ENCODE measurements at regions not wholly inside any gene's neighbourhood (a gene's known extent, or its start where the extent isn't known, plus 50 kb on each side); places are given as distances from the start of the nearest gene placed in this dataset.

DNA sequence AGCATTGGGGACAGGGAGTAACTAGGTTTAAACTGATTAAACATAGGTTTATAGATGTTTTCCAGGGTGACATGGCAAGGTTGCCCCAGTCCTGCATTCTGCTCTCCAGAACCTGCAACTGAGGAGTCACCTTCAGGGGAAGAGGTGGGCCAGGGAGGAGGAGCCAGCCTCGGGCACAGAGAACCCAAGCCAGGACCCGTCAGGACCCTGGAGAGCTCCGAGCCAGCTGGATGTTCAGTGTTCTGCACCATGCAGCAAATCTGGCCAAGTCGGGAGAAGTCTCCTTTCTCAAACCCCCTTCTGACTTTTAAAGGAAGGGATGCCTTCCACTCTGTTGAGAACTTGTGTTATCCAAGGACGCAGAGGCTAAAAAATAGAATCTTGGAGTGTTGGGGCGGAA, 62.1 kb upstream of the SLC6A11 start:
- TF ChIP-seq POLR2AphosphoS5 (IDR thresholded peaks at IDR 0.05; ENCODE audit: low read depth): no peak
- TF ChIP-seq, protein P1, sequence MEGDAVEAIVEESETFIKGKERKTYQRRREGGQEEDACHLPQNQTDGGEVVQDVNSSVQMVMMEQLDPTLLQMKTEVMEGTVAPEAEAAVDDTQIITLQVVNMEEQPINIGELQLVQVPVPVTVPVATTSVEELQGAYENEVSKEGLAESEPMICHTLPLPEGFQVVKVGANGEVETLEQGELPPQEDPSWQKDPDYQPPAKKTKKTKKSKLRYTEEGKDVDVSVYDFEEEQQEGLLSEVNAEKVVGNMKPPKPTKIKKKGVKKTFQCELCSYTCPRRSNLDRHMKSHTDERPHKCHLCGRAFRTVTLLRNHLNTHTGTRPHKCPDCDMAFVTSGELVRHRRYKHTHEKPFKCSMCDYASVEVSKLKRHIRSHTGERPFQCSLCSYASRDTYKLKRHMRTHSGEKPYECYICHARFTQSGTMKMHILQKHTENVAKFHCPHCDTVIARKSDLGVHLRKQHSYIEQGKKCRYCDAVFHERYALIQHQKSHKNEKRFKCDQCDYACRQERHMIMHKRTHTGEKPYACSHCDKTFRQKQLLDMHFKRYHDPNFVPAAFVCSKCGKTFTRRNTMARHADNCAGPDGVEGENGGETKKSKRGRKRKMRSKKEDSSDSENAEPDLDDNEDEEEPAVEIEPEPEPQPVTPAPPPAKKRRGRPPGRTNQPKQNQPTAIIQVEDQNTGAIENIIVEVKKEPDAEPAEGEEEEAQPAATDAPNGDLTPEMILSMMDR (conservative IDR thresholded peaks at IDR 0.05; ENCODE audit: low read depth in 2 of 2): no peak
